Activated CD8-positive, alpha-beta T cell treated with anti-CD3 and anti-CD28 coated beads for 36 hours (primary cell): ENCODE measurements at regions not wholly inside any gene's neighbourhood (a gene's known extent, or its start where the extent isn't known, plus 50 kb on each side); places are given as distances from the start of the nearest gene placed in this dataset.

Experiments used
- ATAC-seq: fragments of 200-7000 bp; cut with Tn5 transposase; one replicate; pipeline ENCODE4 v1.10.0; 2021; ENCODE audit warnings: mild to moderate bottlenecking, moderate library complexity
- CTCF ChIA-PET: fragments of 350-600 bp; sonication (Branson Sonifier 250); formaldehyde crosslinking; loops from one replicate; lab custom pipeline; 2021; ENCODE audit warnings: antibody characterized with exemption; lab: Charles Lee
- POLR2A ChIA-PET: fragments of 350-600 bp; sonication (Branson Sonifier 250); formaldehyde crosslinking; loops from one replicate; lab custom pipeline; 2021; ENCODE audit warnings: antibody characterized with exemption; lab: Charles Lee
- DNase-seq: peaks from one replicate; pipeline ENCODE4 v3.0.0-alpha.2; 2020
- H3K27ac Mint-ChIP-seq: one replicate; pipeline ENCODE4 v1.8.0; 2021; ENCODE audit warnings: mild to moderate bottlenecking, mixed read lengths
- H3K27me3 Mint-ChIP-seq: one replicate; pipeline ENCODE4 v1.8.0; 2021; ENCODE audit warnings: mixed read lengths
- H3K36me3 Mint-ChIP-seq: one replicate; pipeline ENCODE4 v1.8.0; 2021; ENCODE audit warnings: low read depth, mixed read lengths
- H3K4me1 Mint-ChIP-seq: one replicate; pipeline ENCODE4 v1.8.0; 2021; ENCODE audit warnings: low read depth, mixed read lengths
- H3K4me3 Mint-ChIP-seq: one replicate; pipeline ENCODE4 v1.8.0; 2021; ENCODE audit warnings: mild to moderate bottlenecking, moderate library complexity, mixed read lengths
- H3K9me3 Mint-ChIP-seq: one replicate; pipeline ENCODE4 v1.8.0; 2021; ENCODE audit warnings: mixed read lengths
- CTCF ChIP-seq: fragments of 200-600 bp; IDR thresholded peaks from one replicate; pipeline ENCODE4 v1.8.0; 2022; ENCODE audit warnings: antibody characterized with exemption, mild to moderate bottlenecking
- intact Hi-C: fragments of 100-400 bp; cut with micrococcal nuclease; formaldehyde crosslinking; loops from one replicate; pipeline ENCODE4 v1.10.0; 2022

GRCh38 chr11:69992026-69992425, 86.1 kb upstream of the ANO1 start:
- no peak overlapping the region for H3K27ac Mint-ChIP-seq
- H3K27me3 Mint-ChIP-seq = peaks cover 25% of the 10 kb centered on the region
- no peaks in the 10 kb centered on the region for H3K36me3 Mint-ChIP-seq
- ChIA-PET CTCF (no interaction called here), POLR2A (no interaction called here)
- TF ChIP-seq CTCF = no peak
- peaks cover 2% of the 10 kb centered on the region for H3K9me3 Mint-ChIP-seq
- no peak for DNase-seq
- intact Hi-C loops = no loop called here
- no peak overlapping the region for H3K4me3 Mint-ChIP-seq
- ATAC-seq = no peak
- no peaks in the 10 kb centered on the region for H3K4me1 Mint-ChIP-seq

GRCh38 chr11:69992943-69993694, 85.0 kb upstream of the ANO1 start:
- Mint-ChIP-seq H3K36me3 (no peaks in the 10 kb centered on the region), H3K4me1 (no peaks in the 10 kb centered on the region)
- POLR2A ChIA-PET = interaction anchor here (0.8 kb wide), 1 partner anchor 9 kb away, joined by 3 read pairs; no protein-coding TSS in a partner anchor

GRCh38 chr11:69994810-69995209, 83.3 kb upstream of the ANO1 start:
- intact Hi-C loops = no loop called here
- ChIA-PET CTCF (no interaction called here), POLR2A (no interaction called here)
- no peak for TF ChIP-seq CTCF
- Mint-ChIP-seq H3K36me3 (no peaks in the 10 kb centered on the region), H3K27ac (no peak overlapping the region), H3K27me3 (peaks cover 15% of the 10 kb centered on the region), H3K4me3 (no peak overlapping the region), H3K4me1 (no peaks in the 10 kb centered on the region), H3K9me3 (peaks cover 2% of the 10 kb centered on the region)
- DNase-seq = no peak
- ATAC-seq = no peak

More at GRCh38 chr11:69992943-69993694, 85.0 kb upstream of the ANO1 start:
- CTCF ChIA-PET = no interaction called here
- H3K9me3 Mint-ChIP-seq = peaks cover 2% of the 10 kb centered on the region
- no peak for ATAC-seq
- TF ChIP-seq CTCF = no peak
- no peak overlapping the region for H3K4me3 Mint-ChIP-seq
- H3K27ac Mint-ChIP-seq = no peak overlapping the region
- H3K27me3 Mint-ChIP-seq = peaks cover 20% of the 10 kb centered on the region
- no peak for DNase-seq
- intact Hi-C loops = no loop called here

GRCh38 chr11:69995697-69996096, 82.4 kb upstream of the ANO1 start:
- no peaks in the 10 kb centered on the region for H3K36me3 Mint-ChIP-seq
- DNase-seq = no peak
- no peak overlapping the region for H3K4me3 Mint-ChIP-seq
- H3K27ac Mint-ChIP-seq = no peak overlapping the region
- peaks cover 15% of the 10 kb centered on the region for H3K27me3 Mint-ChIP-seq
- intact Hi-C loops = no loop called here
- POLR2A ChIA-PET = interaction anchor here (0.7 kb wide), 1 partner anchor 133 kb away, joined by 3 read pairs; no protein-coding TSS in a partner anchor
- H3K4me1 Mint-ChIP-seq = no peaks in the 10 kb centered on the region
- CTCF ChIA-PET = no interaction called here
- no peak for ATAC-seq
- no peak for TF ChIP-seq CTCF
- peaks cover 2% of the 10 kb centered on the region for H3K9me3 Mint-ChIP-seq

GRCh38 chr11:69996451-69996850, 81.7 kb upstream of the ANO1 start:
- H3K9me3 Mint-ChIP-seq = peaks cover 2% of the 10 kb centered on the region
- intact Hi-C loops = no loop called here
- DNase-seq (no peak), ATAC-seq (no peak)
- CTCF ChIA-PET = no interaction called here
- POLR2A ChIA-PET = no interaction called here
- H3K36me3 Mint-ChIP-seq = no peaks in the 10 kb centered on the region
- H3K27me3 Mint-ChIP-seq = peaks cover 15% of the 10 kb centered on the region
- TF ChIP-seq CTCF = no peak
- no peaks in the 10 kb centered on the region for H3K4me1 Mint-ChIP-seq
- H3K4me3 Mint-ChIP-seq = no peak overlapping the region
- no peak overlapping the region for H3K27ac Mint-ChIP-seq
